Fibroblast of pulmonary artery (primary cell): ENCODE measurements at regions not wholly inside any gene's neighbourhood (a gene's known extent, or its start where the extent isn't known, plus 50 kb on each side); places are given as distances from the start of the nearest gene placed in this dataset.

Source experiments
- DNase-seq: peaks from one replicate; pipeline ENCODE4 v3.0.0-alpha.2; 2010; ENCODE audit warnings: low read depth
- H3K4me3 ChIP-seq: replicated peaks from 2 replicates; pipeline ENCODE4 v1.5.1; 2011; ENCODE audit warnings: low read depth, mild to moderate bottlenecking, control low read depth, low read length, moderate library complexity
- TF ChIP-seq, protein P1 (sequence below): IDR thresholded peaks from 2 replicates; pipeline ENCODE4 v1.5.1; 2011; ENCODE audit warnings: mild to moderate bottlenecking, control low read depth, low read length, inconsistent platforms; ENCODE audit errors: missing control alignments

DNA sequence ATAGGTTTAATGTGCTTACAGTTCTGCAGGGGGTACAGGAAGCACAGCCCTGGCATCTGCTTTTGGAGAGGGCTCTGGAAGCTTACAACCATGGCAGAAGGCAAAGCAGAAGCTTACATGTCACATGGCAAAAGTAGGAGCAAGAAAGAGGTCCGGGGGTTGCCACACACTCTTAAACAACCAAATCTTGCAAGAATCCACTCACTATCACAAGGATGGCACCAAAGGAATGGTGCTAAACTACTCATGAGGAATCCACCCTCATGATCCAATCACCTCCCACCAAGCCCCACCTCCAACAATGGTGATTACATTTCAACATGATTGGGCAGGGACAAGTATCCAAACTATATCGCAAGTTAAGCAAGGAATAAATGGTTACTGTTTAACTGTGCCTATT lies 255.8 kb upstream of the AVPR1A start:
- DNase-seq, result no peak
- TF ChIP-seq, protein P1, sequence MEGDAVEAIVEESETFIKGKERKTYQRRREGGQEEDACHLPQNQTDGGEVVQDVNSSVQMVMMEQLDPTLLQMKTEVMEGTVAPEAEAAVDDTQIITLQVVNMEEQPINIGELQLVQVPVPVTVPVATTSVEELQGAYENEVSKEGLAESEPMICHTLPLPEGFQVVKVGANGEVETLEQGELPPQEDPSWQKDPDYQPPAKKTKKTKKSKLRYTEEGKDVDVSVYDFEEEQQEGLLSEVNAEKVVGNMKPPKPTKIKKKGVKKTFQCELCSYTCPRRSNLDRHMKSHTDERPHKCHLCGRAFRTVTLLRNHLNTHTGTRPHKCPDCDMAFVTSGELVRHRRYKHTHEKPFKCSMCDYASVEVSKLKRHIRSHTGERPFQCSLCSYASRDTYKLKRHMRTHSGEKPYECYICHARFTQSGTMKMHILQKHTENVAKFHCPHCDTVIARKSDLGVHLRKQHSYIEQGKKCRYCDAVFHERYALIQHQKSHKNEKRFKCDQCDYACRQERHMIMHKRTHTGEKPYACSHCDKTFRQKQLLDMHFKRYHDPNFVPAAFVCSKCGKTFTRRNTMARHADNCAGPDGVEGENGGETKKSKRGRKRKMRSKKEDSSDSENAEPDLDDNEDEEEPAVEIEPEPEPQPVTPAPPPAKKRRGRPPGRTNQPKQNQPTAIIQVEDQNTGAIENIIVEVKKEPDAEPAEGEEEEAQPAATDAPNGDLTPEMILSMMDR, result no peak
- no peak overlapping the region for H3K4me3 ChIP-seq

GRCh38 chr12:63404611-63405010 lies 253.6 kb upstream of the AVPR1A start:
- no peak overlapping the region for H3K4me3 ChIP-seq
- peak; percentile 61 for DNase-seq
- TF ChIP-seq, protein P1, result no peak

DNA sequence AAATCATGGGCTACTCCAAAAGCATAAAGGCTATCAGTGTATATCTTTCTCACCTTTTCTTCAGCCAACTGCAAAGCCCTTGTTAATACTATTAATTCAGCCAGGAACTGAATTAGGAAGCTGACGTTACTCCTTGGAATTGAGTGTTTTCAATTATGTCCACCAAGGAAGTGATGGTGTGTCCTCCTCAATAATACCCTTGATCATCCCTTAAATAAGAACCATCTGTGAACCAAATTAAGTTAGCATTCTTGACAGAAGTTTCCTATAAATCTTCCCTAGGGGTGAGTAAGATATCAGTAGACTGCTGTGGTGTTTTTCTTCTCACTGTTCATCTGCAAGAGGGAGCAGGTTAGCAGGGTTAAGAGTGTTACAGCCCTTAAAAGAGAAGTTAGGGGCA lies 252.3 kb upstream of the AVPR1A start:
- no peak overlapping the region for H3K4me3 ChIP-seq
- DNase-seq, result no peak
- TF ChIP-seq, protein P1, result no peak

DNA sequence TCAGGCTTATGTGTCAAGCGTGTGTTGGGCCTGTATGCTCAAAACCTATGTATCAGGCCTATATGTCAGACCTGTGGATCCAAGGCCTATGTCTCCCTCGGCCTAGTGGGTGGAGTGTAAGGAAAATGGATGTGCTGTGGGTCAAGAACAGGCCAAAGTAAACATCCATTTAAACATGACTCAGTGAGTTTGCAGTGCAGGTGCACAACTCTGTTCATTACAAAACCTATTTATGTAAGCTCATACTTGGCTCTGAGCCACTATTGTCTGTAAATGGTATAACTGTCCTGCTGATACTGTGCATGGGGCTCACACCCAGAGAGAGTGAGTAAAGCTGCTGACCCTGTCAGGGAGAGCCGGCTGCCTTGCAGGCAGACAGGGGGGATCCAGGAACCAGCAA lies 249.7 kb upstream of the AVPR1A start:
- DNase-seq, result peak; percentile 85
- TF ChIP-seq, protein P1, result no peak
- no peak overlapping the region for H3K4me3 ChIP-seq

DNA sequence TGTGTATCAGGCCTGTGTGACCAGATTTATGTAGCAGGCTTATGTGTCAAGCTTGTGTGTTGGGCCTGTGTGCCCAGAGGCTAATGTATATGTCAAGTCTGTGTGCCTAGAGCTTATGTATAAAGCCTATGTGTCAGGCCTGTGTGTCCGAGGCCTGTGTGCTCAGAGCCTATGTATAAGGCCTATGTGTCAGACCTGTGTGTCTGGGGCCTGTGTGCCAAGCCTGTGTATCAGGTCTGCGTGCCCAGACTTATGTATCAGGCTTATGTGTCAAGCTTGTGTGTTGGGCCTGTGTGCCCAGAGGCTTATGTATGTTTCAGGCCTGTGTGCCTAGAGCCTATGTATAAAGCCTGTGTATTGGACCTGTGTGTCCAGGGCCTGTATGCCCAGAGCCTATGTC lies 249.3 kb upstream of the AVPR1A start:
- DNase-seq, result no peak
- TF ChIP-seq, protein P1, result no peak

DNA sequence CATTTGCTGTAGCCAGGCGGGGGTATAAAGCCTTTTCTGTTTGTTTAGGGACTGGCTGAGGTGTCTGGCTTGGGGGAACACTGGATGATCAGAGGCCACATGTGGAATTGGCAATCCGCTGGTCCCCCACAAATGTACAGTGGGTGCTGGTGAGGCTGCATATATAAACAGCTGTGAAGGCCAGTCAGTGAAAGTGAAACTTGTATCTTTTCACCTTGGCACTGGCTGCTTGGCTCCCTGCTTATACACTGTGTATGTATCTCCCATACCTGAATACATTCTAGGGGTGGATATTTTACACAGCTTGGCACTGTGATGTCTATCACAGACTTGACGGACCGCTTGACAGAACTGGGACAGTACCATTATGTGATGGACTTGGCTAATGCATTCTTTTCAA lies 246.8 kb upstream of the AVPR1A start:
- TF ChIP-seq, protein P1, result no peak
- no peak overlapping the region for H3K4me3 ChIP-seq
- no peak for DNase-seq

More for the DNA sequence above, 249.3 kb upstream of the AVPR1A start:
- no peak overlapping the region for H3K4me3 ChIP-seq

DNA sequence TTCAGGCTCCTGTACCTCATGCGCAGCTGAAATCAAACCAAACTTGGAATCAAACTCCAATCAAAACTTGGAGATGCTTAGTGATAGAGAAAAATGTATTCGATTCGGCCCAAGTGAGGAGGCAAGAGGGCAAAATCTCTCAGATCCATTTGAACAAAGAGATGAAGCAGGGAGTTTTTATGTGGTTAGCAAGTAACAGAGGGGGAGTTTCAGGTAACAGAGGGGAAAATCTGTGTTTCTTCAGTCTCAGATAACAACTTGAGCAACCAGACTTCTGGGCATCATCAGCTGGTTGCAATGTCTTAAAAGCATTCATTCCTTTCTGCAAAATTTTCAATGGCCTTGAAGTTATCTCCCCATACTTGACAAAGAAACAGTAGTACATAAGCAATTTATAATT lies 245.1 kb upstream of the AVPR1A start:
- no peak overlapping the region for H3K4me3 ChIP-seq
- no peak for DNase-seq
- TF ChIP-seq, protein P1, result no peak
